AG09309 (cell line): ENCODE measurements at regions not wholly inside any gene's neighbourhood (a gene's known extent, or its start where the extent isn't known, plus 50 kb on each side); places are given as distances from the start of the nearest gene placed in this dataset.
"Not testable (repeated sequence)": the region's sequence is repeated elsewhere in the genome, so short reads cannot be mapped to it uniquely, and the experiment has no call there.

Experiments used
- DNase-seq: peaks from one replicate; pipeline ENCODE4 v3.0.0-alpha.2; 2010; ENCODE audit warnings: low read depth
- H3K4me3 ChIP-seq: 2 replicates; pipeline ENCODE4 v1.5.1; 2011; ENCODE audit warnings: mild to moderate bottlenecking, low read depth, low read length, moderate library complexity; ENCODE audit not compliant: control insufficient read depth
- CTCF ChIP-seq: IDR thresholded peaks from 2 replicates; pipeline ENCODE4 v1.5.1; 2011; ENCODE audit warnings: mild to moderate bottlenecking, low read depth, low read length, inconsistent platforms; ENCODE audit not compliant: insufficient read depth, control insufficient read depth; ENCODE audit errors: missing control alignments

- no peak for DNase-seq
- TF ChIP-seq CTCF, result no peak
- no peak overlapping the region for H3K4me3 ChIP-seq
Observed at GRCh38 chr4:170391066-170391740, 301.4 kb upstream of the AADAT start.

DNA sequence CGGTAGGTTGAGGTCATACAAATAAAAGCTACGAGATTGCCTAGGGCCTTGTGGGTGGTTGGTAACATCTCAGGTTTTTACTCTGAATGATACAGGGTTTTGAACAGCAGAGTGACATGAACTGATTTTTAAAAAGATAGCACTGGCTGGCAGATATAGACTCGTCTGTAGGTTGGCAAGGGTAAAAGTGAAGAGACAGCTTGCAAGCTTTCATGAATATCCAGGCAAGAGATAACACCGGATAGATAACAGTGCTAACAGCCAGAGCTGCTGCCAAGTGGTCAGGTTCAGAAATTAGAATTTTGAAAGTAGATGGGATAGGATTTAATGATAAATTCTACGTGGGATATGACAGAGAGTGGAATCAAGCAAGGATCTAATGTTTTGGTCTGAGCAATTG is 299.7 kb upstream of the AADAT start:
- no peak for TF ChIP-seq CTCF
- DNase-seq, result no peak
- H3K4me3 ChIP-seq, result no peak overlapping the region

DNA sequence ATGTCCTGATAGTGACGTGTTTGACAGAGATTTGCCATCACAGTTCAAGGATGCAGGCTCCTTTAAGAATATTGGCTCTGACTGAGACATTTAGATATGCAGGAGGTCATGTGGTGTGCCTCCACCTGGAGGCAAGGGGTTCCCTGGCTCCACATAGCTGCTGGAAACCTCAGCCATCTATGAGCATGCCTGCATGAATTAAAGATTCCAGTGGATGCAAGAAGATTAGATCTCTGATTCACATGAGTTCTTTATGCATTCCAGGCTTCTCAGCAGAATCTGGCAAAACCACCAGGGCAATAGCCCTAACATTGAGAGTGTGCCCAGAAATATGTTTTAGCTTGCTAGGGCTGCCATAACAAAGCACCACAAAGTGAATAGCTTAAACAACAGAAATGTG is 298.5 kb upstream of the AADAT start:
- DNase-seq, result no peak
- TF ChIP-seq CTCF, result no peak
- no peak overlapping the region for H3K4me3 ChIP-seq

GRCh38 chr4:170386971-170387370 is 297.2 kb upstream of the AADAT start:
- DNase-seq, result no peak
- TF ChIP-seq CTCF, result no peak
- H3K4me3 ChIP-seq, result no peak overlapping the region

- no peak for TF ChIP-seq CTCF
- DNase-seq, result no peak
- H3K4me3 ChIP-seq, result no peak overlapping the region
Observed at GRCh38 chr4:170386511-170386910, 296.8 kb upstream of the AADAT start.

DNA sequence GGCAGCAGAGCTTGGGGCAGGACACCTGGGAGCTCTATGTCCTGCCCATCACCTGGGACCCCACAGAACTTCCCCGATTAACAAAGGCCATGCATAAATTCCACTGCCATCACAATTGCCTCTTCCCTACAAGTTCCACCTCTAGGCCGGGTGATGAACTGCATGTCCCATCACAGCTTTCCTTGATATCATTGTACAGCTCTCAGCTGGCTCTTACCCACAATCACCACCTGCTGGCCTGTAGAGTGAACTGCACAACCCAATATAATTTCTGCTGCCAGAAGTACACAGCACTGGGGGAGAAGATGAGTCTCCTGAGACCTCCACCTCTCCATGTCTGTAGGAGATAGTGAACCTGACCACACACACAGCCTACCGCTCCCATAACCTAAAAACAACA is 285.0 kb upstream of the AADAT start:
- no peak overlapping the region for H3K4me3 ChIP-seq
- peak; percentile 5 for TF ChIP-seq CTCF
- no peak for DNase-seq

- TF ChIP-seq CTCF, result no peak
- H3K4me3 ChIP-seq, result no peak overlapping the region
- DNase-seq, result no peak
Observed at GRCh38 chr4:170348945-170349344, 259.2 kb upstream of the AADAT start.

DNA sequence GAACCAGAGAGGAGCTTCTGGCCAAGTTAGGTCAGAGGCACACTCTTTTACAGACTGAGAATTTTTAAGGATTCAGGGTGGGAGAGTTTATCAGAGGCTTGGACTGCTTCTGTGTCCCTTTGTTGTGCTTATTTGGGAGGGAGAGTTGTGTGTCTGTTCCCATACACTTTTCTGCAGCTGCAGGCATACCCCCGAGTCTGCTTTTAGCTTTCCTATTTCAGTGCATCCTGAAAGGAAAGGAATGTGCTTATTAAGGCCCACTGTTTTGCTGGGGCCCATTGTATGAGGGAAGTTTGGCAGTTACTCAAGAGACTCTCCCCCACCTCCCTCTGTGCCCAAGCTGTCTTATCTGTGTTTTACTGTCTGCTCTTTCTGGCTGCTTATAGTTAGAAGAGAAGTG is 257.4 kb upstream of the AADAT start:
- not testable (repeated sequence) for H3K4me3 ChIP-seq, DNase-seq
